ENCODE measurements at regions not wholly inside any gene's neighbourhood (a gene's known extent, or its start where the extent isn't known, plus 50 kb on each side); places are given as distances from the start of the nearest gene placed in this dataset.

DNA sequence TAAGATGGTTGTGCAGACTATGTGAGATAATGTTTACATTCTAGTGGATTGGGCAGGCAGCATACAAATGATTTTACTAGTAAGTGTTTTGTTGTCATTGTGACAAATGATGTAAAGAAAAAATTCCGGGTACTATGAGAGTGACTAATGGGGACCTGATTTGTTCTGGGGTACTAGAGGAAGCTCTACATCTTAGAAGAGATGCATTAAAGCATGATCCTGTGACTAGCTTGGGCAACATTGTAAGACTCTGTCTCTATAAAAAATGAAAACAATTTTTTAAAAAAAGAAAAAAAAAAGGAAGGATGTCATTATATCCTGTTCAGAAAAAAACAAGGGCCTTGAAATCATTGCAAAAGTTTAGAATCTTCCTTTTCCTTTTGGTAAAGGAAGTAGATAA is 58.1 kb upstream of the MYRIP start:
- no peak for DNase-seq

DNA sequence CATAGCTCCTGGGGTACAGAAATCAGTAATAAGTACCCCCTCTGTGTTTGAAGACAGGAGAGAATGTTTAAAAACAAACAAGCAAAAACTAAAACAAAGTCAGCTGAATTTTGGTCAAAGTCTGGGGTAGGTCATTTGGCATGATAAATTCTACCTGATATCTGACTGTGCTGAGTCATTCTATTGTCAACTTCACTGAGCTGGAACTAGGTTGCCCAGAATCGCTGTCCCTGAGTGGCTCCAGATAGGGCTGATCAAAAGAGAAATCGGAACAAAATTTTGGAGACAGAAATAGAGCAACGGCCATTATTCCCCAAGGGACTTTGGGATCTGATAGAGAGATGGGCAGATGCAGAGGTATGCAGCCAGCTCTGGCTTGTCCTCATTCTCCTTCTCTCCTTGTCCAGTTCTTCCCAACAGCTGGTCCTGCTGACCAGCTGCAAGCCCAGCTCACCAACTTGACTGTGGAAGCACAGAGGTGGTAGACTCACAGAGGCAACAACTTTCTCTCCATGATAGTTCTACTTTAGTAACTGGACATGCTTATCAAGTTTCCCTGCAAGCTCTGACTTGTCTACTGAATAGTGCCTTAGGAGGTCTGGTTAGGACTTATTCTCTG is 57.3 kb upstream of the MYRIP start:
- DNase-seq: no peak

DNA sequence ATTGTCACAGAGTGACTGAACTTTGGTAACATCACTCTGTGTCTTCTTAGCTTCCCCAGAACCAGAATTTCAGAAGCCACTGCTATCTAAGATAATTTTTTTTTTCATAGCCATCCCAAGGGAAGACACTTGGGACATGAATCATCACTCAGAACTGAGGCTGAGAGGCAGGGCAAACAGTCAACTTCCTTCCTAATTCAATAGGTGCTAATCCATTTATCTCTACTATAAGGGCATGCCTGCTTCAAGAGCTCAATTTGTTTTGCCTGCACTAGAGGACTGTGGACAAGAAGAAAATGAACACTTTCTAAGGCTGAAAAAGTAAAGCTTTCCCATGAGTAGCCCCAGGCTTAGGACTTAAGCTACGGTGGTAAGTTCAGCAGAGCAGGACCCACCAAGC is 56.7 kb upstream of the MYRIP start:
- no peak for DNase-seq

GRCh38 chr3:39753391-39753790 is 56.0 kb upstream of the MYRIP start:
- no peak for DNase-seq

DNA sequence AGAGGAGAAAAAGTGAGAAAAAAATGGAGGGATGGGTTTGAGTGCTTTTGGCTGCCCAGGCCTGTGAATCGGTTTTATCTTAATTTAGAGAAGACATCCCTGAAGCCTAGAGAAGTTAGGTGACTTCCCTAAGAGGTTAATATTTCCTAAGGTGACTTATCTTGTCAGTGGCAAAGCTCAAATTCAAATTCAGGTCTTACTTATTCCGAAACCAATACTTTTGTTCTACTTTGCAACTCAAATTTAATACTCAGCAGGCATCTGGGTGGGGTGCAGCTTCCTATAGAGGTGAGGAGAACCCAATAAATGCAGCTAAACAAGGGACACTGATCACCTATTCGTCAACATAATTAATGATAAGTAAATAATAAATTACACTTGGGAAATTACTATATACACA is 54.9 kb upstream of the MYRIP start:
- DNase-seq: no peak

DNA sequence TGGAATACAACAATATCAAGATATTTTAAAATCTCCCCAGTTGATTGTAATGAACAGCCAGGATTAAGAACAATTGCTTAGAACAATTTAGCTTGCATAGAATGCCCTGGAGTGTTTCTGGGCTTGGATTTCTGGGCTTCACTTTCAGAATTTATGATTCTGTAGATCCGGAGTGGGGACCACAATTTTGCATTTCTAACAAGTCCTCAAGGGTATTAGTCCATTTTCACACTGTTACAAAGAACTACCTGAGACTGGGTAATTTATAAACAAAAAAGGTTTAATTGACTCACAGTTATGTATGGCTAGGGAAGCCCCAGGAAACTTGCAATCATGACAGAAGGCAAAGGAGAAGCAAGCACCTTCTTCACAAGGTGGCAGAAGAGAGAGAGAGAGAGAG is 54.3 kb upstream of the MYRIP start:
- no peak for DNase-seq

GRCh38 chr3:39757307-39757706 is 52.1 kb upstream of the MYRIP start:
- no peak for DNase-seq

All from NCI-H1092 (cell line).